Epithelial cell of proximal tubule (primary cell): ENCODE measurements at regions not wholly inside any gene's neighbourhood (a gene's known extent, or its start where the extent isn't known, plus 50 kb on each side); places are given as distances from the start of the nearest gene placed in this dataset.

Source experiments
- DNase-seq: peaks from one replicate; pipeline ENCODE4 v3.0.0-alpha.2; 2011; ENCODE audit warnings: low read depth
- H3K4me3 ChIP-seq: 2 replicates; pipeline ENCODE4 v1.5.1; 2011; ENCODE audit warnings: low read depth, mild to moderate bottlenecking, low read length
- TF ChIP-seq, protein P1 (sequence below): conservative IDR thresholded peaks from 2 replicates; pipeline ENCODE4 v1.5.1; 2012; ENCODE audit warnings: low read depth, mild to moderate bottlenecking, low read length

- TF ChIP-seq, protein P1, sequence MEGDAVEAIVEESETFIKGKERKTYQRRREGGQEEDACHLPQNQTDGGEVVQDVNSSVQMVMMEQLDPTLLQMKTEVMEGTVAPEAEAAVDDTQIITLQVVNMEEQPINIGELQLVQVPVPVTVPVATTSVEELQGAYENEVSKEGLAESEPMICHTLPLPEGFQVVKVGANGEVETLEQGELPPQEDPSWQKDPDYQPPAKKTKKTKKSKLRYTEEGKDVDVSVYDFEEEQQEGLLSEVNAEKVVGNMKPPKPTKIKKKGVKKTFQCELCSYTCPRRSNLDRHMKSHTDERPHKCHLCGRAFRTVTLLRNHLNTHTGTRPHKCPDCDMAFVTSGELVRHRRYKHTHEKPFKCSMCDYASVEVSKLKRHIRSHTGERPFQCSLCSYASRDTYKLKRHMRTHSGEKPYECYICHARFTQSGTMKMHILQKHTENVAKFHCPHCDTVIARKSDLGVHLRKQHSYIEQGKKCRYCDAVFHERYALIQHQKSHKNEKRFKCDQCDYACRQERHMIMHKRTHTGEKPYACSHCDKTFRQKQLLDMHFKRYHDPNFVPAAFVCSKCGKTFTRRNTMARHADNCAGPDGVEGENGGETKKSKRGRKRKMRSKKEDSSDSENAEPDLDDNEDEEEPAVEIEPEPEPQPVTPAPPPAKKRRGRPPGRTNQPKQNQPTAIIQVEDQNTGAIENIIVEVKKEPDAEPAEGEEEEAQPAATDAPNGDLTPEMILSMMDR: no peak
- H3K4me3 ChIP-seq: no peak overlapping the region
- DNase-seq: no peak
Measured at GRCh38 chr2:175815537-175815936, 186.5 kb downstream of the LNPK start.

GRCh38 chr2:175811971-175812370 is 190.1 kb downstream of the LNPK start:
- DNase-seq: no peak
- TF ChIP-seq, protein P1: no peak
- no peak overlapping the region for H3K4me3 ChIP-seq

DNA sequence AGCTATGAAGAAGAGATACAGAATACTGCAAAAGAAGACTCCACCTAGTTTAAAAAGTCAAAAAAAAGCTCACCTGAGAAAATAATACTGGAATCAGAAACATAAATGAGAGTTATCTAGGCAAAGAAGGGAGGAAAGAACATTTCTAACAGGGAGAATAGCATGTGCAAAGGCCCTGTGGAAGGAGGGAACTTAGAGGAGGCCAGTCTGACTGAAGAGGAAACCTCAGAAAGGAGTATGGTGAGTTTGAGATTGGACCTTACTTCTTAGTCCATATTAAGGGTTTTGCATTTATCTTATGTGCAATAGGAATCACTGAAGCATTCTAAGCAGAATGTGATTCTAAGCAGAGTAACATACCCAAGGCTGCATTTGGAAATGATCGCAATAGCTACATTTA is 193.2 kb downstream of the LNPK start:
- no peak overlapping the region for H3K4me3 ChIP-seq
- TF ChIP-seq, protein P1: no peak
- DNase-seq: no peak

GRCh38 chr2:175808078-175808477 is 194.0 kb downstream of the LNPK start:
- no peak for DNase-seq
- no peak overlapping the region for H3K4me3 ChIP-seq
- TF ChIP-seq, protein P1: no peak

GRCh38 chr2:175807031-175807873 is 194.8 kb downstream of the LNPK start:
- no peak for DNase-seq

DNA sequence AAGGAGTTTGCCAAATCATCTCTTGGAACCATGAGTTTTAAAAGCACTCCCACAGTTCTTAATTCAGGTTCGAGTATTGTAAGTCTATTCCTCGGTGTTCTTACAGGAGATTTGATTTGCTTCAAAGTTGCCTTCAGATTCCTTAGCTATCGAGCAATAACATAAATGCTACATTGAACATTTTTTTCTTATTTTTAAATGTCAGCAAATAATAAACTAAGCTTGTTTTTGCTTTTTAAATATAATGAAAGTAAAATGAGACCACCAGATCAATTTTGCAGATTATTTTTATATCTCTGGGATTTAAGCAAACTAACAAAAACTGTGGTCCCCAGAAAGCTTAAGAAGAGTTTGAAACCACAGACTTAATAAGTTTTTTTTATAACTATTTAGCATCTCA is 195.5 kb downstream of the LNPK start:
- DNase-seq: no peak
- TF ChIP-seq, protein P1: no peak
- no peak overlapping the region for H3K4me3 ChIP-seq

More at GRCh38 chr2:175807031-175807873, 194.8 kb downstream of the LNPK start:
- H3K4me3 ChIP-seq: no peak overlapping the region
- TF ChIP-seq, protein P1: no peak

DNA sequence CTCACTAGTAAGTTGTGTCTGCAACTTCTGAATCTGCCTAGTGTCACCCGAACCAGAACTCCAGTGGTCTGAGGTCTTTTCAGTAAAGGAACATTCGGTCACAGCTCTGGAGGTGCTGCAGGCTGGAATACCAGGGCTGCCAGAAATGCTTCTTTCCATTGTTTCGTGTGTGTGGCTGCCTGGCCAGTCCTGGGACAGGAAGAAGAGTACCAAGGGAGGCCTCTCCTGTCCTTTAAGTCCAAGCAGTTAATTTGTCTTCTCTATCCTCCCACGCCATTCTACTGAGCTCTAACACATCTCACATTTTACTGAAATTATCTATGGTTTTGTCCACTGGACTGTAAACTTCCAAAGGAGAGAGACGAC is 196.0 kb downstream of the LNPK start:
- no peak overlapping the region for H3K4me3 ChIP-seq
- no peak for DNase-seq
- TF ChIP-seq, protein P1: no peak
